ENCODE measurements at regions not wholly inside any gene's neighbourhood (a gene's known extent, or its start where the extent isn't known, plus 50 kb on each side); places are given as distances from the start of the nearest gene placed in this dataset.
"Not testable (repeated sequence)": the region's sequence is repeated elsewhere in the genome, so short reads cannot be mapped to it uniquely, and the experiment has no call there.

DNA sequence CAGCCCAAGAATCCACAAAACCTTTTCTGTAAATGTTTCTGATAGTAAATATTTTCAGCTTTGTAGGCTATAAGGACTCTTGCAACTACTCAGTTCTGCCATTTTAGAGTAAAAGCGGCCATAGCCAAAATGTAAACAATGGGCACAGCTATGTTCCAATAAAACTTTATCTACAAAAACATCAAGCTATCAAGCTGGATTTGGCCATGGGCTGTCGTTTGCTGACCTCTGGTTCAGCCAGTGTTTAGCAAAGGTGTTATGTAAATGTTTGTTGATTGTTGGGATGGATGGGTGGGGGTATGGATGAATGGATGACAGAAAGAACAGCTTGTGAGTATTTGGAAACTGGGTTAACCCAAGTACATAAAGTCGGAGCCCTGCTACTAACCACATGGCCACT lies 111.1 kb upstream of the VRK1 start:
- DNase-seq (ENCODE audit: low read depth): no peak

DNA sequence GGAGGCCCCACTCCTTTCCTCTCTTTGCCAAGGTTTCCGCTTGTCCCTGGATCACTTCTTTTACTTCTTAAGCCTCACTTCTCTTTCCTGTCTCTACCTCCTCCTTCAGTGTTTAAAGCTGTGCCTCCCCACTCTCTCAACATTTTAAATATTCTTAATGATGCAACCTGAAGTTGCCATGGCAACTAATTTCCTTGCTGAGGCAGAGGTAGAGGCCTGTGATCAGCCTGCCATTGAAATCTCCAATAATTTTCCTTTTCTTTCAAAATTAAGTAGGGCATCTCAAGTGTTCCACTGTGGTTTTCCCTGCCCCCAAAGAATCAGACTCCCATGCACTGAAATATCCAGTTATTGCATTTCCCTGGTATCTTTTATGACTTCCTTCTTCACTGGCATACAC lies 108.6 kb upstream of the VRK1 start:
- DNase-seq (ENCODE audit: low read depth): no peak

DNA sequence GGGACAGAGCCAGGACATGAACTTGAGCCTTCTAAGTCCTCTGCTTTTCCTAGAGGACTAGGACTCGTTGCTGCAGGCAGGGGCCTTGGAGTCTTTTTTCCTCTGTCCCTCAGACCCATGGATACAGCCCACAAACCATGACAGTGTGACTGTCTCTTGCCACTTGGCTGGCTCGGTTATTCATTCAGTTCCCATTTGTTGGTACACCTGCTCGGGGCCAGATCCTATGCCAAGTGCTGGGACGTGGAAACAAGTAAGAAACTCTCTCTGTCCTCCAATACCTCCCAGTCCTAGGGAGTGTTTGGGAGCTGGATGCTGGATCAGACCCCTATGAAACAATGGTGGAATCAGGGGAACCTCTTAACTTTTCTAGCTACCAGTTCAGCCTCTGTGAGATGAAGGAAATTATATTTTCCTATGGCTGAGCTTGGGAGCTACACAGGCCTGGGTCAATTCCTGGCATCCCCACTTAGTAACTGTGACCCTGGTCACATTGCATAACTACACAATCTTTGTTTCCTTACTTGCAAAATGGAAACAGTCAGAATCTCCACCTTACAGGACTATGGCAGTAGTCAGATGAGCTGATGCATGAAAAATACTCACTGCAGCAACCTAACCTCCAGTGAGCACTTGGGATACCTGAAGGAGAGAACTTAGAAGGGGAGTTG lies 106.3 kb upstream of the VRK1 start:
- DNase-seq (ENCODE audit: low read depth): no peak

DNA sequence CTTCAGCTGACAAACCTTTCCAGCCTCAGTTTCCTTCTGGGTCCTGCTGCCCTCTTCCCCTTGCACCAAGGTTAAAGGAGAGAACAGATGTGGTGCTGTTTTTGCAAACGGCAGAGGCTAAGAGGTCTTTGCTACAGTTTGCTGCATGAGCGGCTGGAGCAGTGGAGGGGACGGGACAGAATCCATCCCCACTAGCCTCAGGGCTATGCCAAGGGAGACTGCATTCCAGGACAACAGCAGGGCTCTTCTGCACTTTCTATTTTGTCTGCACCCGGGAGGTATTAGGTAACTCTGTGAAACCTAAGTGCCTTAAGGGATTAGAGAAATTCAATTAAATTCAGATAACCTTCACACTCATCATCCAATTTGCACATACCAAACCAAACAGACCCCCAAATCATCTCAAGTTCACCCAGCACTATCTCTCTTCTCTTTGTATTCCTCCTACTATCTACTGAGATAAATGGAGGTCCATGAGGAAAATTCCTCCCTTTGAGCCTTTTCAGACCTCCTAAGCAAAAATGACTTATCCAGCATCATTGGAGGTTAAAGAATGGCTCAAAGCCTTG lies 103.8 kb upstream of the VRK1 start:
- no peak for DNase-seq (ENCODE audit: low read depth)

DNA sequence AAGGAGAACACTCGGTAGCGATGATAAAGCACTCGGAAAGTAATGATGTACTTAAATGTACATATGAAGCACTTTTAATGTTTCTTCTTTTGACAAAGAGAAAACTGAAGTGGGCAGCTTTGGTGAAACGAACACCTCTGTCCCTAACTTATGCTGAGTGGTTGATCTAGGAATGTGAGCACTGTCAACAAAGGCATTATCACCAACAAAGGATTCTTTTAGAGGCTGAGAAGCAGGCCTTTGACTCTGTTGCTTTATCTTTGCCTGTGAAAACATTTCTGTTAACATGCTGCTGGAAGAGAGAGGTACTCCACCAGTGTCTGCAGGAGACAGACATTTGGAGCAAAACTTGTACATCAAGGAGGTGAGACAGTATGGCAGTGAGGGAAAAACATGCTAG lies 103.2 kb upstream of the VRK1 start:
- DNase-seq (ENCODE audit: low read depth): no peak

DNA sequence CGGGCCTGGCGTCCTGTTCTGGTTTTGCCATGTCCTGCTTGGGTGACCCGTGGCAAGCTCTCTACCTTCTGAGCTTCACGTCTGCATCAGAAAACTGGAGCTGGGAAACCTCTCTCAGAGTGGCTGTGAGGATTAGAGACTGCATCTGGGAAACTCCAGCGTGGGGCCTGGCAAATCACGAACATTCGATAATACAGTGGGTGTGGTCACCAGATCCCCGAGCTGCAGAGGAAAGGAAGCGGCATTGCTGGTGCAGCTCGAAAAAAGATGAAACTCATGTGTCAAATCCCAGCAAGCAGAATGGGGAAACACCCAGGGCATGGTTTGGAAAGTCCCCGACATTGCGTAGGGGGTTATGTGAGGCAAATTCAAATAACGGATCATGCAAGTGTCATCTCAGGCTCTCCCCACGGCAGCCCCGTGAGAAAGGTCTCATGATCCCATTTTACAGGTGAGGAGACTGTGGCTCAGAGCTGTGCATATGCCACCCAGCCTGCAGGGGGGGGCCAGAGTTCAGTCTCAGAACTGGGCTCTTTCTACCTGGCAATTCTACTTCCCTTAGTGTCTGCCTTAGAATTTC lies 98.1 kb upstream of the VRK1 start:
- DNase-seq (ENCODE audit: low read depth): no peak

DNA sequence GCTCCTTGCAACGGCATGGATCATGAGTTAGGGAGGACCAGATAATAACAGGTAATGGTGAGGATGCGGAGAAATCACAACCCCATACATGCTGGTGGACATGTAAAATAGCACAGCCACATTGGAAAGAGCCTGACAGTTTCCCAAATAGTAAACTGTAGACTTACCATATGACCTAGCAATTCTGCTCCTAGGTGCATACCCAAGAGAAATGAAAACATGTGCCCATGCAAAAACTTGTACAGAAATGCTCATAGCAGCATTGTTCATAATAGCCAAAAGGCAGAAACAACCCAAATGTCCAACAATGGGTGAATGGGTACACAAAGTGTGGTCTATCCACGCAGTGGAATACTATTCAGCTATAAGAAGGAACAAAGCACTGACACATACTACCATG lies 97.5 kb upstream of the VRK1 start:
- DNase-seq (ENCODE audit: low read depth): no peak

DNA sequence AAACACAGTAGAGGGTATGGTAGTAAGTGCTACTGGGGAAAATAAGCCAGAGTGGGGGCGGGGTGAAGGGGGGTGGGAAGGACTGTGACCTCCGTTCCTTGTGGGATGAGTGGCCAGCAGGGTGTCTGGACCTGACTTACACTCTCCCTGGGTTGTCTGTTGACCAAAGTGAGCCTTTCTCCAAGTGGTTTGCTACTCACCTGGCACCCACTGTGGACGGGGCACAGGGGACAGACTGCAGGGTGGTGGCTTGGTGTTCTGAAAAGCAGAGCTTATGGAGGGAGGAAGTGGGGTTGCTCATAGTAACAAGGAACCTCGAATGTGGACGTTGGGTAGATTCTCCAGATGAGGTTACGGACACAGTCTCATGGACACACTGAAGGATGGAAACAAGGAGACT lies 94.4 kb upstream of the VRK1 start:
- no peak for DNase-seq (ENCODE audit: low read depth)

DNA sequence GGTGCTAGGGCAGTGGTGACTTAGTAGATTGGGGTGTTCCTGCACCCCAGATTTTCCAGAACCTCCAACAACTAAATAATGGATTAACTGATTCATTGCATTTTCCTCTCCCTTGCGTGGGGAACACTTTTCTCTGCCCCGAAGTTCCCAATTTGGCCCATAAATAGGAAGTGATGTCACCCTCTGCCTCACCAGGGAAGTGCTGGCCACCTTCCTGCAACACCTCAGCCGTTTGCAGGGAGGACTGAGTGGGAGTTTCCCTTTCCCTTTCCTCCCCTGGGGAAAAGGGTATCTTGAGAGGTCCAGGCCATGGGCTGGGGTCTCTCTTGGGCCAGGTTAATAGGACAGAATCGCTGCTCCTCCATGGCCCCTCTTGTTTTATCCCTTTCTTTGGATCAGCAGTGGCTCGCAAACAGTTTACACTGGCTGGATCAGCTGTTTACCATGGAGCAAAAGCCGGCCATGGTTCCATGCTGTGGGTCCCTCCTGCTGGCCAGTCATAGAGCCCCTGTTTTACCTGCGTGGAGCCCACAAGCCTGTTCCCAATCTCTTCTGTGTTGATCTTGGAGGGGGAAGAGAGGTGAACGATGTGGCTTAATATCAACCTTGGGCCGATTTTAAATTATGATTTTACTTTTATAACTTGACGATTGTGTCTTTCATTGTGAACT lies 91.6 kb upstream of the VRK1 start:
- DNase-seq (ENCODE audit: low read depth): no peak

DNA sequence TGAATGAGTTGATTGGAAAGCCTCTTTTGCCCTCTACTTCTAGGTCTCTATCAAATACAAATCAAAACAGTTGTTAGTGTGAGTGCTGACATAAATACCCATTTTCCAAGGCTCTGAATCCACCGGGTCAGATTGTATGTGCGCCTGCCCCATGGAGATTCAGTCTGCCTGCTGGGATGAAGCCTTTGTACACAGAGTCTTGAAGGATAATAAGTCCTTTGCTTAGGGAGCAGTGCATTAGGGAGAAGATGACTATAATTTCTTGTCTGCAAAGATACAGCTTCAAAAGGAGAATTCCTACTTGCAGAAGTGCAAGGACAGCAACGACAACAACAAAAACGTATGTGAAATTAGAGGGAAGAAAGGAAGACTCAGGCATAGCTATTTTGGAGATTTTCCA lies 90.3 kb upstream of the VRK1 start:
- no peak for DNase-seq (ENCODE audit: low read depth)

DNA sequence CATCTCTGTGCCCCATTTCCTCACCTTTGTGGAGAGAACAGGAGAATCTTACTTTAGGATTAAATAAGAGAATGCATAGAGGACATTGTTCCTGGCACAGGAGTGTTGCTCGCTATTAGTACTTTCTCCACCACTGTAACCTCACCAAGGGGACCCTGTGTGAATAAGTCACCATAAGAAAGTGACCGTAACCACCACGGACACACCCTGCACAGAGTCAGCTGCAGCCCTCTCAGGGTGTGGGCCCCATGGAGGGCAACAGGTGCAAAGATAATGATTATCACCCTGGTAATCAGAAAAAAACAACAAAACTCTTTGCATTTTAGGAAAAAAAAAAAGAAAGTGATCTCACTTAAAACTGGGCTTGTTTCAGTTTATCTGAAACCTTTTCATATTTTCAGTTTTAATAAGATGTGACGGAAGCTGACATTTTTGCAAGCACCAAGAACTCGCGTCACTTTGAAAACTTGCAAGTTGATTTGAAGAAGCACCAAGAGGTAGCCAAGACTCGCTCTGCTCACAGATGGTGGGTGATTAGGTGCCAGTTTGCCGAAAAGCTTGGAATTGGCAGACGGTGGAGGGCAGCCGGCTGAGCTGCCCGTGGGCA lies 87.0 kb upstream of the VRK1 start:
- DNase-seq (ENCODE audit: low read depth): no peak

DNA sequence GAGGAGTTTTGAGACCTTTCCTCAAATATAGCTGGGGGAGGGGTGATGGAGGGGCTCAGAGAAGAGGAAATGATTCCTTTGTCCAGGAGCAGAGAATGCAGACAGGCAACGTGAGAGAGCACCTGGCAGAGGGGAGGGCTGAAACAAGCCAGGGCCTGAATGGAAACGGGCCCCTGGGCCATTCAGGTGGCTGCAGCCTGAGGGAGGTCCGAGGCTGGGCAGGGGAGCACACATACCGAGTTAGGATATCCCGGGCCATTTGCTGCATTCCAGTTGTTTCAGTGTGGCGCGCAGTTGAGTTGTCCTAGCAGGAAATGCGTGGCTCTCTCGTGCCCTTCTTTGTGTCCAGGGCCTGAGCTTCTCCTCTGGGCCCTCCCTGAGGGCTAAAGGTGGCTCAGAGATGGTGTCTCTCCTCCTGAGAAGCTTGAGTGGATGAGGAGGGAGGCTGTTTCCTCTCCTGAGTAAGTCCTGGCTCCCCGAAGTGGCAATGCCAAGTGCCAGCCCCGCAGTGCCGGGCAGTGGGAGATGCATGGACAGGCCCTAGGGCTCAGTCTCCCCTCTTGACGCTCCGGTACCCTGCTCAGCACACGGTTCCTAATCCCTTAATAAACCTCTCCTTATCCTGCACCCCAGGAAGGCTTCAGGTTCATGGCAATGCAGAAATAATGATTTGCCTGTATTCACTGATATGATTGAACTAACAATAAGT lies 85.5 kb upstream of the VRK1 start:
- DNase-seq (ENCODE audit: low read depth): no peak

DNA sequence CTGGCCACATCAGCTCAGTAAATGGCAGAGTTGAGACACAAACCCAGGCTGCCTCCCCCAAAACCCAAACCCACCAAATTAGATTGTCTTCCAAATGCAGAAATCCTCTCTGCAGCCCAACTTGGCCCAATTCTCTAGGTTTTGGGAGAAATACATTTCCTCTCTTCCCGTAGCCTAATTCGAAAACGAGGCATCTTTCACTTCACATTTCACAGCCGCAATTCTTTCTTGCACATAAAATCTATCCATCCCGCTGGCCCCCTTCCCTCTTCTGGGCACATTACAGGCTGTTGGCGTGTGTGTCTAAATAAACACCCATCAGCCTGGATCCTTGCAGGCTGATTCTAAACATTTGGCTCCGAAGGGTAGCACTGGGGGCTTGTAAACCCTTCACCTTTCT lies 83.8 kb upstream of the VRK1 start:
- DNase-seq (ENCODE audit: low read depth): no peak

DNA sequence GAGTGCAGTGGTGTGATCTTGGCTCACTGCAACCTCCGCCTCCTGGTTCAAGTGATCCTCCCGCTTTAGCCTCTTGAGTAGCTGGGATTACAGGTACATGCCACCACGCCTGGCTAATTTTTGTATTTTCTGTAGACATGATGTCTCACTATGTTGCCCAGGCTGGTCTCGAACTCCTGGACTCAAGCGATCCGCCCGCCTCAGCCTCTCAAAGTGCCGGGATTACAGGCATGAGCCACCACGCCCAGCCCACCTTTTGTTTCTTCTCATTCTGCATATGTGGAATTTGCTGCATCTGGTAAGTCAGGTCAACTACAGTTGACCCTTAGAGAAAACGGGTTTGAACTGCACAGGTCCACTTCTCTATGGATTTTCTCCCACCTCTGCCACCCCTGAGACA lies 82.6 kb upstream of the VRK1 start:
- DNase-seq (ENCODE audit: low read depth): not testable (repeated sequence)

DNA sequence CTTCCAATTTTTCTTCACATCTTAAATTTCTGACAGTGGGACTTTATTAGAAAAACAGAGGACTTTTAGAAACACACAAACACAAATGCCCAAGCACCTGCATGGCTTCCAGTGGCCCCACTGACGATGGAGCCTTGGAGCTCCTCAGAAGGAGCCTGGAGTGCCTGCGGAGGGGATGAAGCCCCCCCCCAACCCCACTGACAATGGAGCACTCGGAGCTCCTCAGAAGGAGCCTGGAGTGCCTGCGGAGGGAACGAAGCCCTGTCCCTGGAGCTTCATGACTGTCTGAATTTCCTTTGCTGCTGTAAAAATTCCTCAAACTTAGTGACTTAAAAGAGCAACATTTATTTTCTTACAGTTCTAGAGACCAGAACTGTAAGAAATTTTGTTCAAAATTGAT lies 80.1 kb upstream of the VRK1 start:
- no peak for DNase-seq (ENCODE audit: low read depth)

DNA sequence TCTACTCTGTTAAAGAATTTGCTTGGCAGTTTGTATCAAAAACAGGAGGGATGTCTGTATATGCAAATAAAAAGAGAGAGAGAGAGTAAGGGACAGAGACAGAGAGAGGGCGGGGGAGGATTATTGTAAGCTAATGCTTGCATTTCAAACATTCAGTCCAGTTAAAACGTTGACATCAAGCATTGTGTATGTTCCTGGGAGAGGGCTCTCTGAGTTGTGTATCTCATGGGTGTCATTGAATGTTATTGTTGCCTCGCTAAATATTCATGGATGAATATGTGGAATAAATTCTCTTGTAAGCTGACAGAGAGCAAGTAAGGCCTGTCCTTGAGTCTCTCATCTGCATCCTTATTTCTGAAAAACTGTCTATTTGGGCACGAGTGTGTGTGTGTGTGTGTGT lies 78.8 kb upstream of the VRK1 start:
- no peak for DNase-seq (ENCODE audit: low read depth)

DNA sequence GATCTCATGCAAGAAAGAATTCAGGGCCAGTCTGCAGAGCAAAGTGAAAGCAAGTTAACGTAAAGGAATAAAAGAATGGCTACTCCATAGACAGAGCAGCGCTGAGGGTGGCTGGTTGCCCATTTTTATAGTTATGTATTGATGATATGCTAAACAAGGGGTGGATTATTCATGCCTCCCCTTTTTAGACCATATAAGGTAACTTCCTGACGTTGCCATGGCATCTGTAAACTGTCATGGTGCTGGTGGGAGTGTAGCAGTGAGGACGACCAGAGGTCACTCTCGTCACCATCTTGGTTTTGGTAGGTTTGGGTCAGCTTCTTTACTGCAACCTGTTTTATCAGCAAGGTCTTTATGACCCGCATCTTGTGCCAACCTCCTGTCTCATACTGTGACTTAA lies 76.5 kb upstream of the VRK1 start:
- DNase-seq (ENCODE audit: low read depth): not testable (repeated sequence)

DNA sequence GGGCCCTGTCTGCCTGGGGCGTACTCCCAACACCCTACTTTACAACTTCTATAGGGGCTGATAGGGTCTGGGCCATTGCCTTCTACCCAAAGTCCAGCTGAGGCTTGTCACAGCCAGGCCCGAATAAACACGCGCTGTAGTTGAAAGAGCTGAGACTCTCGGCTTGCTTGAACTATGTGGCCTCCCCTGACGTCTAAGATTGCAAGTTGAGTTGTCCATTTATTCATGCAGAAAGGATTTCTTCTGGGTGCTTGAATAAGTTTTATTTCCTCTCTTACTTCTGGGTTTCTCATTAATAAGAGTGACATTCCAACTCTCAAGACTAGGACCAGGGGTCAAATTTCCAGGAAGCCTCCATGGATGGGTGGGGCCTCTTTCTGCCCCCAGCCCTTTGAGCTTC lies 74.4 kb upstream of the VRK1 start:
- DNase-seq (ENCODE audit: low read depth): no peak

DNA sequence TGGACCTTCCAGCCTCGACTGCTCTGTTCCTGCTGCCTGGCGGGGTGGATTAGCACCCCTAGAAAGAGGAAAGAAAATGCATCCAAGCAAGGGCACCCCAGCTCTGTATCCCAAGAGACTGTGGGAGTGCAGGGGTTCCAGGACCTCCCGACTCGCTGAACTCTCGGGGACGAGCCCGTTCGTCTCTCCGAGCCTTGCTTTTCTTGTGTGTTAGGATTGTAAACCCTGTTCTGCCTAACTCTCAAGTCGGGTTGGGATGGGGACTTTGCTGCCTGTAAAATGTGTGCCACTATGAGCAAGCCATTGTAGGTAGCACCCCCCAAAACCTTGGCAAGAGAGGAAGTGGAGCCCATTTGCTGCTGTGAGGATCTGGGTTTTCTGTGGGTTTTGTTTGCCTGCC lies 73.2 kb upstream of the VRK1 start:
- no peak for DNase-seq (ENCODE audit: low read depth)

DNA sequence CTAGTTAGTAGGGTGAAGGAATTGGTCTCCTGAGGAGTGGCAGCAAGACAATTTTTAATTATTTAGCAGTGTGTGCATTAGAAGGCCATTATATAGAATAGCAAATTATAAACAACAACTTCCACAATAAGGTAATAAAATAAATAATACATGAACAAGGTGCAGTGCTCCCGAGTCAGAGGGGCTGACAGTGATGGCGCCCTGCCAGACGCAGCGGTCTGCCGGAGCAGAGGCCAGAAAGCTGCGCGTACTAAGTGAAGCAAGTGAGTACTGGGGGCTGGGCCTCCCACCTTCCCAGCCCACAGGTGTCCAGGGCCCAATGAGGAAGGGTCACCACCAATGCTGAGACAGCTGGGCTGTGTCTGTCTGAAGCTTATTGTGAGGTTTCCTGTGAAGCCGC lies 72.0 kb upstream of the VRK1 start:
- no peak for DNase-seq (ENCODE audit: low read depth)

DNA sequence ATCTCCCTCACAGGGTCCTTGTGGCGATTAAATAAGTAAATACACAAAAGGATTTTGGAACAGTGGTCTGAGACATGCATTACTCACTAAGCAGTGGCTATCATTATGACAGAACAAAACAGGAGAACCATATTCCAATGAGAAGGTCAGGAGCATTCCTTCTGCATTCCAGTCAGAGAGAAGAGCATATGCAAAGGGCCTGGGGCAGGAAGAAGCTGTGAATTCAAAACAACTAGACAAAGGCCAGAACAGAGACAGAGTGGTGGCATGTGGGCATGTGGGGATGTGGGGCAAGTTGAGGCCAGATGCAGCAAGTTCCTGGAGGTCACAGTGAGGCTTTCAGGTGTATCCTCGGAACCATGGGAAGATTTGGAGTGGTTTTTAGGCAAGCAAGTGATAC lies 70.1 kb upstream of the VRK1 start:
- no peak for DNase-seq (ENCODE audit: low read depth)

DNA sequence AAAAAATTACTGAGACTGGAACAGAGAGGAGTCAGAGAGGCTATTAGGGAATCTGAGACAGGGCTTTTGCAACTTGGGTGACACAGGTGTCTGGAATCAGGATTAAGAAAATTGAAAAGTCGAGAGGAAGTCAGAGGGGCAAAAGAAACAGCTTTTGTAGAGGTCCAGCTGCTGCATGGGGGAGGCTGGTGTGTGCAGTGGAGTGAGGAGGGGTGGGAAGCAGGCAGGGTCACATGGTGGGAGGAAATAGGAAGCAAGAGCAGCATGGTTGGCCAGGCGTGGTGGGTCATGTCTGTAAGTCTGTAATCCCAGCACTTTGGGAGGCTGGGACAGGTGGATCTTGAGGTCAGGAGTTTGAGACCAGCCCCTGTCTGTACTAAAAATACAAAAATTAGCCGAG lies 69.7 kb upstream of the VRK1 start:
- DNase-seq (ENCODE audit: low read depth): no peak

All from T-helper 22 cell (primary cell).